CD14-positive monocyte (primary cell): ENCODE measurements at regions not wholly inside any gene's neighbourhood (a gene's known extent, or its start where the extent isn't known, plus 50 kb on each side); places are given as distances from the start of the nearest gene placed in this dataset.

Experiments used
- DNase-seq, 3 donors: peaks; one replicate each; pipeline ENCODE4 v3.0.0-alpha.2; 2011 to 2022
- H2AFZ ChIP-seq: 2 replicates; pipeline ENCODE4 v1.6.0; 2012; ENCODE audit warnings: mild to moderate bottlenecking, low read depth, low read length, inconsistent platforms; ENCODE audit not compliant: insufficient read depth, poor library complexity, severe bottlenecking
- H3K27ac ChIP-seq, 2 donors: 1 replicate in 1 of 2; 2 replicates in 1 of 2; pipeline ENCODE4 v1.5.1; 2012 to 2013; ENCODE audit warnings: low read length in 2 of 2, control low read depth in 1 of 2, inconsistent platforms in 1 of 2, low read depth in 1 of 2, mild to moderate bottlenecking in 1 of 2
- H3K27me3 ChIP-seq, 2 donors: one replicate each; pipeline versions ENCODE4 v1.6.0 to v1.6.1; 2011 to 2013; ENCODE audit warnings: low read length in 2 of 2; ENCODE audit not compliant: control insufficient read depth in 2 of 2, insufficient read depth in 2 of 2
- H3K36me3 ChIP-seq, 2 donors: replicated peaks in 1 of 2; 1 replicate in 1 of 2; 2 replicates in 1 of 2; pipeline versions ENCODE4 v1.5.1 to v1.6.1; 2012 to 2013; ENCODE audit warnings: low read length in 2 of 2, control low read depth in 1 of 2, inconsistent platforms in 1 of 2, mild to moderate bottlenecking in 1 of 2; ENCODE audit not compliant: insufficient read depth in 2 of 2, control insufficient read depth in 1 of 2
- H3K4me1 ChIP-seq, 2 donors: 1 replicate in 1 of 2; 2 replicates in 1 of 2; pipeline versions ENCODE4 v1.5.1 to v1.6.1; 2012 to 2013; ENCODE audit warnings: low read length in 2 of 2, control low read depth in 1 of 2, inconsistent platforms in 1 of 2, mild to moderate bottlenecking in 1 of 2, moderate library complexity in 1 of 2; ENCODE audit not compliant: insufficient read depth in 2 of 2, control insufficient read depth in 1 of 2
- H3K4me2 ChIP-seq: replicated peaks from 2 replicates; pipeline ENCODE3; 2012; ENCODE audit warnings: low read length, moderate library complexity, mild to moderate bottlenecking; ENCODE audit not compliant: poor library complexity, severe bottlenecking; ENCODE audit errors: extremely low read depth
- H3K4me3 ChIP-seq, 3 experiments: fragments of 200-600 bp in 1 of 3; sonication (generic) in 1 of 3; replicated peaks in 1 of 3; 1 replicate in 2 of 3; 2 replicates in 1 of 3; pipeline ENCODE4 v1.5.1; 2011 to 2013; ENCODE audit warnings: low read length in 3 of 3, mild to moderate bottlenecking in 3 of 3, control low read depth in 2 of 3, low read depth in 2 of 3, inconsistent platforms in 1 of 3, moderate library complexity in 1 of 3
- H3K79me2 ChIP-seq: 2 replicates; pipeline ENCODE4 v1.6.0; 2012; ENCODE audit warnings: mild to moderate bottlenecking, control low read depth, inconsistent platforms, low read length, moderate library complexity; ENCODE audit not compliant: insufficient read depth
- H3K9ac ChIP-seq: 2 replicates; pipeline ENCODE4 v1.6.0; 2017; ENCODE audit warnings: low read length, mild to moderate bottlenecking; ENCODE audit not compliant: insufficient read depth, poor library complexity, severe bottlenecking
- H3K9me3 ChIP-seq, 2 donors: replicated peaks in 1 of 2; 1 replicate in 1 of 2; 2 replicates in 1 of 2; pipeline versions ENCODE4 v1.5.1 to v1.6.1; 2012 to 2013; ENCODE audit warnings: low read length in 2 of 2, control low read depth in 1 of 2; ENCODE audit not compliant: control insufficient read depth in 1 of 2, insufficient read depth in 1 of 2
- H4K20me1 ChIP-seq: 2 replicates; pipeline ENCODE4 v1.6.0; 2012; ENCODE audit warnings: mild to moderate bottlenecking, low read length, control low read depth, moderate library complexity; ENCODE audit not compliant: insufficient read depth
- H3K27ac Mint-ChIP-seq, 7 donors: one replicate each; pipeline ENCODE4 v1.8.0; 2020; ENCODE audit warnings: mild to moderate bottlenecking in 7 of 7, mixed read lengths in 7 of 7, moderate library complexity in 6 of 7, inconsistent platforms in 2 of 7
- H3K27me3 Mint-ChIP-seq, 3 donors: one replicate each; pipeline ENCODE4 v1.8.0; 2021 to 2022; ENCODE audit warnings: low read depth in 3 of 3, mild to moderate bottlenecking in 3 of 3, mixed read lengths in 3 of 3, moderate library complexity in 3 of 3, inconsistent platforms in 1 of 3
- H3K36me3 Mint-ChIP-seq, 2 donors: one replicate each; pipeline ENCODE4 v1.8.0; 2020; ENCODE audit warnings: mixed read lengths in 2 of 2, inconsistent platforms in 1 of 2, mild to moderate bottlenecking in 1 of 2
- H3K4me1 Mint-ChIP-seq: one replicate; pipeline ENCODE4 v1.8.0; 2020; ENCODE audit warnings: mild to moderate bottlenecking, mixed read lengths
- H3K4me3 Mint-ChIP-seq, 2 donors: one replicate each; pipeline ENCODE4 v1.8.0; 2020; ENCODE audit warnings: mild to moderate bottlenecking in 2 of 2, mixed read lengths in 2 of 2, moderate library complexity in 1 of 2
- H3K9me3 Mint-ChIP-seq, 7 donors: one replicate each; pipeline ENCODE4 v1.8.0; 2020 to 2022; ENCODE audit warnings: mixed read lengths in 7 of 7, mild to moderate bottlenecking in 6 of 7, moderate library complexity in 6 of 7, inconsistent platforms in 2 of 7
- CTCF ChIP-seq: fragments of 200-600 bp; IDR thresholded peaks from one replicate; pipeline ENCODE4 v1.8.0; 2022; ENCODE audit warnings: antibody characterized with exemption, mild to moderate bottlenecking
- WGBS: methylation state at CpG from one replicate; pipeline ENCODE4 v1.1.5; 2013; ENCODE audit warnings: missing lambda C conversion rate; ENCODE audit not compliant: insufficient coverage; 5-methylcytosine and 5-hydroxymethylcytosine counted together
- intact Hi-C, 2 donors: fragments of 100-400 bp; cut with micrococcal nuclease; formaldehyde crosslinking; loops; one replicate each; pipeline versions ENCODE4 v1.15.0 to v1.15.1; 2023

GRCh38 chr3:139260041-139260486 is 83.8 kb upstream of the MRPS22 start:
- Mint-ChIP-seq H3K4me1 (no peaks in the 10 kb centered on the region), H3K9me3 (no peaks in the 10 kb centered on the region), H3K4me3 (no peak overlapping the region), H3K27ac (no peak overlapping the region), H3K36me3 (no peaks in the 10 kb centered on the region), H3K27me3 (peaks cover 3 to 14% (median 8%) of the 10 kb centered on the region in 3 donors)
- no peak overlapping the region for H3K4me2 ChIP-seq
- H4K20me1 ChIP-seq: no peaks in the 10 kb centered on the region
- H3K27me3 ChIP-seq: no peaks in the 10 kb centered on the region
- no peaks in the 10 kb centered on the region for H3K4me1 ChIP-seq
- WGBS: 75% methylated on average over 2 of the region's 3 CpGs
- H3K79me2 ChIP-seq: no peaks in the 10 kb centered on the region
- H3K9me3 ChIP-seq: no peaks in the 10 kb centered on the region
- no peak for DNase-seq
- no peak overlapping the region for H3K4me3 ChIP-seq
- no peak overlapping the region for H3K9ac ChIP-seq
- intact Hi-C loops: no loop called here
- no peak overlapping the region for H3K27ac ChIP-seq
- H3K36me3 ChIP-seq: no peaks in the 10 kb centered on the region
- no peak for TF ChIP-seq CTCF
- H2AFZ ChIP-seq: no peak overlapping the region

DNA sequence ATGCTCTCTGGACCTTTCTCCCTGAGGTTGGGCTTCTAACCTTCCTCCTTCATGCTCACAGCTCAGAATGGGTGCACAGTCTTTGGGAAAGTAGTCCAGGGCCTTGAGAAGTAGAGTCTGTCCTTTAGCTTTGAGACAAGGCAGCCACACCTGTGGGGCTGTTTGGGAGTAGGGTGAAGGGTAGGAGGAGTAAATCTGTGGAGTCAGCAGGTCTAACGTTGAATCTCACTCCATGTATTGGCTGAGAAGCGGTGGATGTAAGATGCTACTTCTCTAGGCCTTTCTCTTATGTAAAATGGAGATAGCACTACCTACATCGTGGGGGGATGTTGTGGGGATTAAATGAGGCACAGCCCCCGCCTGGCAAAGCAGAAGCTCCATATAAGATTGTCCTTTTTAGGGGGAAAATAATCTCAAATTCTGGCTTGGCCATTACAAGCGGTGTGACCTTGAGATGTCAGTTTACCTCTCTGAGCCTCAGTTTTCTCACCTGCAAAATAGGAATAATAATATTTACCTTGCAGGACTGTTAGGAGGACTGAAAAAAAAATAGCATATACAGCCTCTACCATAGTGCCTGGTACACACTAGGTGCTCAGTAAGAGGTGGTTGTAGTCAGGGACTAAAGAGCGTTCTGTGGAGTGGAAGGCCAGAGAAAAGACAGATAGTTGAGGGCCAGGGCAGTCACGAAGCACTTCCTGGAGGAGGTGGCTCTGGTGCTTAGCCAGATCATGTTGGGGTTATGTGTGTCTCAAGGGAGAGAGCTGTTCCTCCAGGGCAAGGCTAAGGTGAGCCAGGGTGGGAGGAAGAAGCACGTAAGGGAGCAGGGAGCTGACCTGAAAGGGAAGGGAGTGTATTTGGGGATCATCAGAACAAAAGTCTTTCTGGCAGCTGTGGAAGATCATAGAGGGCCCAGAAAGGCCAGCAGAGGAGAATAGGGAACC is 82.8 kb upstream of the MRPS22 start:
- H3K4me2 ChIP-seq: no peak overlapping the region
- H3K9ac ChIP-seq: no peak overlapping the region
- intact Hi-C loops: no loop called here
- Mint-ChIP-seq H3K36me3 (no peaks in the 10 kb centered on the region), H3K27me3 (peaks cover 3 to 16% (median 11%) of the 10 kb centered on the region in 3 donors), H3K4me1 (no peaks in the 10 kb centered on the region), H3K27ac (peak overlapping the region in 1 of 7 donors; percentile 26), H3K9me3 (no peaks in the 10 kb centered on the region), H3K4me3 (no peak overlapping the region)
- H3K36me3 ChIP-seq: no peaks in the 10 kb centered on the region
- H3K27me3 ChIP-seq: no peaks in the 10 kb centered on the region
- H4K20me1 ChIP-seq: no peaks in the 10 kb centered on the region
- no peak for TF ChIP-seq CTCF
- 57% methylated on average over 4 of the region's 8 CpGs for WGBS
- DNase-seq: no peak
- no peak overlapping the region for H3K27ac ChIP-seq
- no peaks in the 10 kb centered on the region for H3K9me3 ChIP-seq
- H3K4me1 ChIP-seq: no peaks in the 10 kb centered on the region
- H3K4me3 ChIP-seq: no peak overlapping the region
- no peak overlapping the region for H2AFZ ChIP-seq
- H3K79me2 ChIP-seq: no peaks in the 10 kb centered on the region
